Inferior parietal cortex (tissue), 1 donor: ENCODE measurements at regions not wholly inside any gene's neighbourhood (a gene's known extent, or its start where the extent isn't known, plus 50 kb on each side); places are given as distances from the start of the nearest gene placed in this dataset.
"Not testable (repeated sequence)": the region's sequence is repeated elsewhere in the genome, so short reads cannot be mapped to it uniquely, and the experiment has no call there.

ENCODE experiments used
- DNase-seq: peaks from one replicate; pipeline ENCODE4 v3.0.0-alpha.2; 2016; ENCODE audit errors: extremely low spot score

DNA sequence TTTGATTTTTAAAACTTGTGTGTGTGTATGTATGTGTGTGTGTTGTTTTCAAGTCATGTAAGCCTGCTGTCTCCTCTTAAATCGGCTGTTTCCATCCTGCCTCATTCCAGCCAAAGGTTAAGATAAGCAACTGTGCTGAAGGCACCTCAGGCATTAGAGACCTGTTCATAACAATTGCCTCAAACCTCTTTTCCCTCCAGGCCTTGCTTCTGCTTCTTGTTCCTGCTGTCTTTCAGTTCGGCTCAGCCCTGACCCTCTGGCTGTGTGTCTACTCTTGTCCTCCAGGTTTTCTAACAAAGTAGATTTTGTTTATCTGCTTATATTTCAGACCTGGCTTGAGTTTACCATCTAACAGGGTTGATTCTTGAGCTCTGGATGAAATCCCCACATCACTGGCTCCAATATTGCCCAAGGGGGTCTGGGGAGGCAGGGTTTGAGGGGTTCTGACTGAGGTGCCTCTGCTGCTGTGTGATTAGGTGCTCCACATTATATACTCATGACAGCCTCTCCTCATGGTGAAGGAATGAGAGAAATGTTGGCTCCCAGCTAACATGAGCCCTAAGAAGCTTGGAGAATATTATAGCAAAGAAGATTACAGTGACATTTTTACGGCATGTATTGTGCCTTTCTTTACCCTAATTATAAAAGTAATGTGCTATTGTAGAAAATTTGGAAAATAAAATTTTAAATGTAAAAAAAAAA is 229.7 kb upstream of the PIK3R1 start:
- DNase-seq, result no peak

- no peak for DNase-seq
Observed at GRCh38 chr5:67984546-67984945, 231.0 kb upstream of the PIK3R1 start.

GRCh38 chr5:67983251-67984110 is 232.1 kb upstream of the PIK3R1 start:
- no peak for DNase-seq

DNA sequence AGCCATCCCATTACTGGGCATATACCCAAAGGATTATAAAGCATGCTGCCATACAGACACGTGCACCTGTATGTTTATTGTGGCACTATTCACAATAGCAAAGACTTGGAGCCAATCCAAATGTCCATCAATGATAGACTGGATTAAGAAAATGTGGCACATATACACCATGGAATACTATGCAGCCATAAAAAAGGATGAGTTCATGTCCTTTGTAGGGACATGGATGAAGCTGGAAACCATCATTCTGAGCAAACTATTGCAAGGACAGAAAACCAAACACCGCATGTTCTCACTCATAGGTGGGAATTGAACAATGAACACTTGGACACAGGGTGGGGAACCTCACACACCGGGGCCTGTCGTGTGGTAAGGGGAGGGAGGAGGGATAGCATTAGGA is 233.4 kb upstream of the PIK3R1 start:
- not testable (repeated sequence) for DNase-seq

DNA sequence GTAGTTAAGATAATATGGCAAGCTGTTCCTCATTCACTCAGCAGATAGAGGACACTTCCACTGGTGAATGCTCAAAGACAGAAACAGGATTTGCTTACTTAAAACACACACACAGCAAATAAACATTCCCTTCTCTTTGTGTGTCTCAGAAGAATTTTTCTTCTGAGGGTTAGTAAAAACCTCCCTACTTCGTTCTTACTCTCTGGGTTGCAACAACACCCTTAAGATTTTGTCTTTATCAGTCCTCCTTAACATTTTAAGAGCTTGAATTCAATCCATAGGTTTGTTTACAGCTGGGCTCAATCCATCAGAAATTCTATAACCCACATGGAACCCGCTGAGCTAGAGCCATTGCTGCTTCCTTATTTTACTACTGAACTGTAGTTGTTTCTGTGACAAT is 237.4 kb upstream of the PIK3R1 start:
- no peak for DNase-seq

DNA sequence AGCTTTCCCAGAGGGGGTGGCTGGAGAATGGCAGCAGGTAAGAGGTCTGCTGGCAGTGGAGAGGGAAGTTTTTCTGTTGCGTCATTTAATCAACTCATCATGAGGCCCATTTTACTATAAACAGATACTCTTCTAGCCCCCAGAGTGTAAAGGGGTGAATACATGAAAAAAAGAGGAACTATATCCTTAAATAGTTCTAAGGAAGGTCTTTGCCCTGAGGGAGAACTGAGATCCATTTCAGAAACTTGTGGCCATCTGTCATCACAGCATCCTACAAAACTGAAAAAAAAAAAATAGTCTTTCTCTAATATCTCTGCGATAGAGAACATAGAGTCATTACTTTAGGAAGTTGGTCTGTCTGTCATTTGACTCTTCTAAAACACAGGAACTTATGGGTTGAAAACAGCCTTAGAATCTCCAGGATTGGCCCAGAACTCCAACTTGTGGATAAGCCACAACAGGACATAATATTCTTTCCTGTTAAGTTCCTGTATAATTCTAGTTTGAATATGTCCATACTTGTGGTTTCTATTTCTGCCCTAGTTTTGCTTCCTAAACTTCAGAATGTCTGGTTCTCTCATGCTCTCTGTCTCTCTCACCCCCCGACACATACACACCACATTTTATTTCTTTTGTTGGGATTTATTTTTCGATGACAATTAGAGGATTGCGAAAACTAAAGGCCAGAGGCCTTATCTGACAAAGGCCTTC is 238.5 kb upstream of the PIK3R1 start:
- no peak for DNase-seq

DNA sequence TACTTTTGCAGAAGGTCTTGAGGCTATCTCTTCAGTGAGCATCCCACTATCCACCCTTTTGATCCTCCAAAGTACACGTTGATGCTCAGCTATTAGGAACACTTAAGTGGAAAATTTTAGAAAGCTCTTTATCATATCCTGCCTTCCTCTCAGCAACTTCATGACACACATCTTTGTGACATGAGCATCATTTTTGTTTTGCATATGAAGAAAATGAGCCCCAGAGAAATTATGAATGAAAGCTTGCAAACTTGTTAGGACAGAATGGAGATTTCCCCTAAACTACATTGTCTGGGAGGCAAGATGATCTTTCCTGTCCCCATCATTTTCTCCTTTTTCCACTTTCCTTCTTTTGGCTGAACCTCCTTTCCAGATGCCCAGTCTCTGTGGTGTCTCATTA is 239.4 kb upstream of the PIK3R1 start:
- DNase-seq, result no peak

DNA sequence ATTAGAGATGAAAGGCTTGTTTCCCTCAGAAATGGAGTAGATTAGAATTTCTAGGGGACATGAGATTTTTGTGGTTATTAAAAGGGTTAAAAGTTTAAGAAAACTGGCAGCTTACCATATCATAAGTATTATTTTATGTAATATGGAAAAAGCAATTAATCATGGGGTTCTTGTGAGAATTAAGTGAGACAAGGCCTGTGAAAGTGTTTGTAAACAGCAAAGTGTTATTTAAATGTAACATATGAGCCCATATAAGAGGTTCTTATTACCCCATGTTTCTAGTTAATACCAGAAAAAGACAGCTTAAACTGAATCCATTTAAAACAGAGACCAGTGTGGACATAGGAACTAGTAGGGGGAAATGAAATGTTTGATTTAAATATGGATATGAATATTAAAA is 241.1 kb upstream of the PIK3R1 start:
- DNase-seq, result no peak

- DNase-seq, result no peak
Observed at GRCh38 chr5:67974054-67974453, 241.5 kb upstream of the PIK3R1 start.

GRCh38 chr5:67971971-67972821 is 243.4 kb upstream of the PIK3R1 start:
- DNase-seq, result no peak

DNA sequence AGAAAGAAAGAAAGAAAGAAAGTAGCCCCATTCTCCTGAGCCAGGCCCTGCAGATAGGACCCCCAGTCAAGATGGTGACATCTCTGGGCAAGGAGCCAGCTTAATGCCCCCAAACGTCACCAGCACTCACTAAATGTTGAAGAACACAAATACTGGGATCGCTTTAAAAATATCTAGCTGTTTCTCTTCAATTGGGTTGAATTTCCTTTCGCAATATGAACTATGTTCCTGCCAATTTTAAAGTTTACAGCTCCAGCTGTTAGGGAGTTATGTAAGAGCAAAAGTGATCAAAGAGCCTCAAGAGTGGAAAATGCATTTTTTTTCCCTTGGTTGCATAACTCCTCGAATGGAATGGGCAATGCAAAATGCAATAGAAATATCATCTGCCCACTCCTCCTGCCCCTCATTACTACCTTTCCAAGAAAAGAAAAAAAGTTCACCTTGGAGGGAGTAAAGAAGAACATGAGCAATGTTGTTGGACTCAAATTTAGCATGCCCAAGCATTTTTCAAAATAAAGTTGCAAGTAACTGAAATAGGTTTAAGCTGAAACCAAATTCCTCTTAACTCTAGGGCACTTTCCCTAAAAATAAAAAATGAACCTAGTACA is 244.2 kb upstream of the PIK3R1 start:
- peak; percentile 59 for DNase-seq

DNA sequence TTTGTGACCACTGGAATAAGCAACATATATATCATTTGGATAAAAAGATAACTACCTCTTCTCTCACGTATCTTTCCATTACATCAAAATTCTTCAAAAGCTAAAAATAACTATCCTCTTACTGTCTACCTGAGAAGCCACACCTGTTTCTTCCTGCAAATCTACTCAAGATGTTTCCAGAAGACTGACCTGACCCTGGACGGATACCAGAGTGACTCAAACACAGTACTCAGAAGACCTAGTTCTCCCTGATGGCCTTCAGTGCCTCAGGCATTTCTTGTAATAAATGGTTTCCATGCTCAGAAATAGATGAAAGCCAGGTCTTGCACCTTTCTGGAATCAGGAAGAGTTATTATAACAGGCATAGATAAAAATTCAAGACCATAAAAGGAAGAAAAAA is 245.9 kb upstream of the PIK3R1 start:
- no peak for DNase-seq

DNA sequence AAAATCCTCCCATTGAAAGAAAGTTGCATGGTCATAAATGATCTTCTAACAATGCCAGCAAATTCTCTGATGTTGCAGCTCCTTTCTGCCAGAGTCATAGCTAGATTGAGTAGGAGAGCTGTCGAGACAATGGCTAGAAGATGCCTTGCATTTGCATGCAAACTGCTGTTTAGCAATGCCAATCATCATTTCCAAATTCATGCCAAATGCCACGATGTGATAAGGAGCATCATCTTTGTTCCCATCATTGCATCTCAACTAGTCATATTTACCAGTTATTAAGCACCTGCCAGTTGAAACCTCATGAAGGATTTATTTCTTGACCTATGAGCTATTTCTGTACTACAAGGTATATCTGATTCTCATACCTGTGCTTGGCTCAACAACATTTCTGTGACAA is 246.4 kb upstream of the PIK3R1 start:
- no peak for DNase-seq

GRCh38 chr5:67966712-67967111 is 248.8 kb upstream of the PIK3R1 start:
- no peak for DNase-seq

- no peak for DNase-seq
Observed at GRCh38 chr5:67964619-67965018, 250.9 kb upstream of the PIK3R1 start.

GRCh38 chr5:67963789-67964519 is 251.6 kb upstream of the PIK3R1 start:
- no peak for DNase-seq

DNA sequence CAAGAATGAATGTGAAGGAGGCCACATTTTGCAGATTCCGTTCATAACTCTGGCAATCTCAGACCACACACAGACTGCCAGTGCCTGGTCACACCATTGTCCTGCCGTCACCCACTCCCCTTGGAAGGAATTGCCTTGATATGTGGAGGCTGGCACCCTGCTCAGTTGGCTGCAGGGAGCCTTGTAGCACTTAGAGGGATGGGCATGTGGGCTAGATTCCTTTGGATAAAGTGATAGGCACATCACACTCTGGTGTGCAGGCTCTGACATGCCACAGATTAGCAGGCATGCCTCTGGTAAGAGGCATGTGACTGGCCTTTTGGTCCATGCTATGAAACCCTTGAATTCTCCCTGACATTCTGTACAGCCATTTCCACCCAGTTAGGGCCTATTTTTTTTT is 254.6 kb upstream of the PIK3R1 start:
- DNase-seq, result no peak

GRCh38 chr5:67957374-67957773 is 258.2 kb upstream of the PIK3R1 start:
- no peak for DNase-seq

DNA sequence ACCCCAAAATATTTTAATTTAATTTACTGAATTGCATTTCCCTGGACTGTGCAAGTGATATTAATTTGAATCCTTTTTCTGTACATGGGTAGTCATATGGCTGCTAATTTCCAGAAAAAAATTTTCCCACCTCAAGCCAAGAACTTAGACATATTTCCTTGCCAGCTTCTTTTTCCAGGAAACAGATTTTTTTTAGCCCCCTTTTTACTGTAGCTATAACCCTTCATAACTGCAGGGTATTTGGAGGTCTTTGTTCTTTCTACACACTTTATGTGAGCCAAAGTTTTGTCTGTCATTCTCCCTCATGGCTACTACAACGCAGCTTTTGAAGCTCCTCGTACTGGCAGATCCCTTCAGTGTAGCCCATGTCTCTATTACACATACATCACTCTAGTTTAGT is 261.2 kb upstream of the PIK3R1 start:
- no peak for DNase-seq

- no peak for DNase-seq
Observed at GRCh38 chr5:67942421-67942820, 273.1 kb upstream of the PIK3R1 start.
